ENCODE measurements at regions not wholly inside any gene's neighbourhood (a gene's known extent, or its start where the extent isn't known, plus 50 kb on each side); places are given as distances from the start of the nearest gene placed in this dataset.

GRCh38 chr4:63787326-63787725, 621.9 kb downstream of the TECRL start:
- Histone ChIP-seq H3K27ac (no peak overlapping the region), H3K36me3 (no peaks in the 10 kb centered on the region), H3K4me3 (no peak overlapping the region), H3K9me3 (no peaks in the 10 kb centered on the region), H3K27me3 (no peaks in the 10 kb centered on the region), H3K4me1 (no peaks in the 10 kb centered on the region)
- TF ChIP-seq POLR2AphosphoS5 (IDR thresholded peaks at IDR 0.05), result no peak
- no peak for TF ChIP-seq POLR2A (IDR thresholded peaks at IDR 0.05)
- TF ChIP-seq CTCF (IDR thresholded peaks at IDR 0.05), result no peak
- no peak for TF ChIP-seq EP300 (IDR thresholded peaks at IDR 0.05)
- DNase-seq (ENCODE audit: low spot score in 2 of 2), result no peak
- WGBS, result 87% methylated on average over 1 of the region's 1 CpG

- H3K27ac ChIP-seq, result no peak overlapping the region
- no peaks in the 10 kb centered on the region for H3K4me1 ChIP-seq
- H3K36me3 ChIP-seq, result no peaks in the 10 kb centered on the region
- H3K4me3 ChIP-seq, result no peak overlapping the region
- no peaks in the 10 kb centered on the region for H3K9me3 ChIP-seq
- DNase-seq (ENCODE audit: low spot score in 2 of 2), result no peak
- no peaks in the 10 kb centered on the region for H3K27me3 ChIP-seq
- 44% methylated on average over 3 of the region's 3 CpGs for WGBS
- TF ChIP-seq CTCF (IDR thresholded peaks at IDR 0.05), result no peak
- TF ChIP-seq POLR2A (IDR thresholded peaks at IDR 0.05), result no peak
- TF ChIP-seq POLR2AphosphoS5 (IDR thresholded peaks at IDR 0.05), result no peak
- TF ChIP-seq EP300 (IDR thresholded peaks at IDR 0.05), result no peak
Measured at GRCh38 chr4:63786171-63786570, 623.1 kb downstream of the TECRL start.

- Histone ChIP-seq H3K9me3 (no peaks in the 10 kb centered on the region), H3K4me1 (no peaks in the 10 kb centered on the region), H3K27me3 (no peaks in the 10 kb centered on the region), H3K4me3 (no peak overlapping the region), H3K27ac (no peak overlapping the region), H3K36me3 (no peaks in the 10 kb centered on the region)
- no peak for TF ChIP-seq EP300 (IDR thresholded peaks at IDR 0.05)
- no peak for TF ChIP-seq CTCF (IDR thresholded peaks at IDR 0.05)
- TF ChIP-seq POLR2A (IDR thresholded peaks at IDR 0.05), result no peak
- TF ChIP-seq POLR2AphosphoS5 (IDR thresholded peaks at IDR 0.05), result no peak
- DNase-seq (ENCODE audit: low spot score in 2 of 2), result no peak
- WGBS, result 0% methylated on average over 1 of the region's 1 CpG
Measured at GRCh38 chr4:63784822-63785221, 624.4 kb downstream of the TECRL start.

GRCh38 chr4:63777601-63778000, 631.6 kb downstream of the TECRL start:
- H3K9me3 ChIP-seq, result no peaks in the 10 kb centered on the region
- H3K27ac ChIP-seq, result no peak overlapping the region
- TF ChIP-seq EP300 (IDR thresholded peaks at IDR 0.05), result no peak
- no peak for TF ChIP-seq CTCF (IDR thresholded peaks at IDR 0.05)
- TF ChIP-seq POLR2A (IDR thresholded peaks at IDR 0.05), result no peak
- TF ChIP-seq POLR2AphosphoS5 (IDR thresholded peaks at IDR 0.05), result no peak
- no peak overlapping the region for H3K4me3 ChIP-seq
- no peaks in the 10 kb centered on the region for H3K4me1 ChIP-seq
- no peaks in the 10 kb centered on the region for H3K36me3 ChIP-seq
- DNase-seq (ENCODE audit: low spot score in 2 of 2), result no peak
- 90% methylated on average over 3 of the region's 3 CpGs for WGBS
- no peaks in the 10 kb centered on the region for H3K27me3 ChIP-seq

- H3K27me3 ChIP-seq, result no peaks in the 10 kb centered on the region
- H3K27ac ChIP-seq, result no peak overlapping the region
- no peaks in the 10 kb centered on the region for H3K4me1 ChIP-seq
- no peak for TF ChIP-seq POLR2A (IDR thresholded peaks at IDR 0.05)
- TF ChIP-seq CTCF (IDR thresholded peaks at IDR 0.05), result no peak
- TF ChIP-seq EP300 (IDR thresholded peaks at IDR 0.05), result no peak
- TF ChIP-seq POLR2AphosphoS5 (IDR thresholded peaks at IDR 0.05), result no peak
- no peak overlapping the region for H3K4me3 ChIP-seq
- DNase-seq (ENCODE audit: low spot score in 2 of 2), result no peak
- WGBS, result 68% methylated on average over 4 of the region's 4 CpGs
- no peaks in the 10 kb centered on the region for H3K9me3 ChIP-seq
- no peaks in the 10 kb centered on the region for H3K36me3 ChIP-seq
Measured at GRCh38 chr4:63764400-63764799, 644.9 kb downstream of the TECRL start.
